ENCODE measurements at regions not wholly inside any gene's neighbourhood (a gene's known extent, or its start where the extent isn't known, plus 50 kb on each side); places are given as distances from the start of the nearest gene placed in this dataset.

DNA sequence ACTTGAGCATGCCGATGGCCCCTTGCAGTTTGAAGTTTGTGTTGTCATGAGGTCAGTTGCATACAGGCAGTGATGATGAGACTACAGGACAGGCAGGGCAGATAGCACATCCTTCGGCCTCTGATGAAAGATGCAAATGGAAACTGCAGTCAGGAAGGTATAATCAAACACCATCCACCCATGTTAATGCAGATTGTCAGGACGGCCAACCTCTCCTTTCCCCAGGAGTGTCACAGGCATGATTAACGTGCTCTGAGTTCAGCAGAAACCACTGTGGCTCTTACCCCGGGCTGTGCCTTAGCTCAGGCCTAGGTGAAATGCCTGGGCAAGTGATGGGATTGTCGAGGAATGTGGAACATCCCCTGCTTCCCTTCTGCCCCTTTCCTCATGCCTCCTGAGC, 893.5 kb upstream of the RBFOX1 start:
- Histone ChIP-seq H3K27me3 (ENCODE audit: low read depth, low read length) (no peaks in the 10 kb centered on the region), H3K27ac (ENCODE audit: low read length) (no peak overlapping the region), H2AFZ (ENCODE audit: low read depth, low read length) (no peak overlapping the region), H3K4me1 (ENCODE audit: low read length) (no peaks in the 10 kb centered on the region), H3K36me3 (replicated peaks; ENCODE audit: low read depth, low read length) (no peaks in the 10 kb centered on the region), H3K4me3 (ENCODE audit: low read length) (no peak overlapping the region), H3K9ac (ENCODE audit: low read length) (no peak overlapping the region), H3K79me2 (ENCODE audit: low read length) (no peaks in the 10 kb centered on the region), H4K20me1 (ENCODE audit: insufficient read depth, low read length) (no peaks in the 10 kb centered on the region), H3K9me3 (ENCODE audit: insufficient read depth, low read length) (no peaks in the 10 kb centered on the region), H3K4me2 (ENCODE audit: low read length) (no peak overlapping the region)
- TF ChIP-seq, protein P1, sequence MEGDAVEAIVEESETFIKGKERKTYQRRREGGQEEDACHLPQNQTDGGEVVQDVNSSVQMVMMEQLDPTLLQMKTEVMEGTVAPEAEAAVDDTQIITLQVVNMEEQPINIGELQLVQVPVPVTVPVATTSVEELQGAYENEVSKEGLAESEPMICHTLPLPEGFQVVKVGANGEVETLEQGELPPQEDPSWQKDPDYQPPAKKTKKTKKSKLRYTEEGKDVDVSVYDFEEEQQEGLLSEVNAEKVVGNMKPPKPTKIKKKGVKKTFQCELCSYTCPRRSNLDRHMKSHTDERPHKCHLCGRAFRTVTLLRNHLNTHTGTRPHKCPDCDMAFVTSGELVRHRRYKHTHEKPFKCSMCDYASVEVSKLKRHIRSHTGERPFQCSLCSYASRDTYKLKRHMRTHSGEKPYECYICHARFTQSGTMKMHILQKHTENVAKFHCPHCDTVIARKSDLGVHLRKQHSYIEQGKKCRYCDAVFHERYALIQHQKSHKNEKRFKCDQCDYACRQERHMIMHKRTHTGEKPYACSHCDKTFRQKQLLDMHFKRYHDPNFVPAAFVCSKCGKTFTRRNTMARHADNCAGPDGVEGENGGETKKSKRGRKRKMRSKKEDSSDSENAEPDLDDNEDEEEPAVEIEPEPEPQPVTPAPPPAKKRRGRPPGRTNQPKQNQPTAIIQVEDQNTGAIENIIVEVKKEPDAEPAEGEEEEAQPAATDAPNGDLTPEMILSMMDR (IDR thresholded peaks at IDR 0.05; ENCODE audit: low read depth, low read length) = no peak
- no peak for TF ChIP-seq EZH2phosphoT487 (IDR thresholded peaks at IDR 0.05; ENCODE audit: low read depth)

DNA sequence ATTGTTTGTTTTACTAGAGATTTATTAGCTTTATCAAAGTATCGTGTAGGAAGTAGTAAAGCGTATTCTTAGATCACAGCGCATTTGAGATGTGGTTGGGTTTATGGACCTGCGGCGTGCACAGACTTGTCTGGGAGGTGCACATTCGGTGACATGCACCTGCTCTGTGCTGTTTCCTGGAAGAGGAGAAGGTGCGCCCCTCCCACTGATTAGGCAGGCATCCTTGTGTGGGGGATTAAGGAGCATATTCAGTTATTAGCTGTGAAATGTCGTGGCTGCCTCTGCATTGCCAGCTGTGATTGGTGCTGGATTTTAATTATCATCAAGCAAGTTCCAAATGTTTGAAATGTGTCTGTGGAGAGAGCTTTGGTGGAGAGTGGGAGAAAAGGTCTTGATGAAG, 903.8 kb upstream of the RBFOX1 start:
- Histone ChIP-seq H3K27me3 (ENCODE audit: low read depth, low read length) (no peaks in the 10 kb centered on the region), H3K4me3 (ENCODE audit: low read length) (no peak overlapping the region), H3K36me3 (replicated peaks; ENCODE audit: low read depth, low read length) (no peaks in the 10 kb centered on the region), H3K4me1 (ENCODE audit: low read length) (no peaks in the 10 kb centered on the region), H3K4me2 (ENCODE audit: low read length) (no peak overlapping the region), H3K9ac (ENCODE audit: low read length) (no peak overlapping the region), H2AFZ (ENCODE audit: low read depth, low read length) (no peak overlapping the region), H3K9me3 (ENCODE audit: insufficient read depth, low read length) (no peaks in the 10 kb centered on the region), H4K20me1 (ENCODE audit: insufficient read depth, low read length) (no peaks in the 10 kb centered on the region), H3K79me2 (ENCODE audit: low read length) (no peaks in the 10 kb centered on the region), H3K27ac (ENCODE audit: low read length) (no peak overlapping the region)
- TF ChIP-seq, protein P1 (IDR thresholded peaks at IDR 0.05; ENCODE audit: low read depth, low read length) = no peak
- no peak for TF ChIP-seq EZH2phosphoT487 (IDR thresholded peaks at IDR 0.05; ENCODE audit: low read depth)

DNA sequence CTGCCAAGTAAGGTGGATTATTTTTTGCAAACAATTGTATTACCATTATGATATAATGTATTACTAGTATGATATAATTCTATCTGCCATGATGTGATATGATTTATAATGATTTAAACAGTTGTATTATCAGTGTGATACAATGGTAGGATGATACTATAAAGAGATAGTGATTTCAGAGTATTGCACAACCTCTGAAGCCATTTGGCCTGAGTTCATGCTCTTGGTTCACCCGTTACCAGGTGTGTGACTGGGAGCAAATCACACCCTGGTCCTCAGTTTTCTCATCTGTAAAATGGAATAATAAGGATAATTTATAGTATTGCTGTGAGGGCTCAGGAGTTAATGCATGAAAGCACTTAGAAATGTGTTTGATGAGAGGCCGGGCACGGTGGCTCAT, 905.0 kb upstream of the RBFOX1 start:
- Histone ChIP-seq H3K9me3 (ENCODE audit: insufficient read depth, low read length) (no peaks in the 10 kb centered on the region), H3K27me3 (ENCODE audit: low read depth, low read length) (no peaks in the 10 kb centered on the region), H3K27ac (ENCODE audit: low read length) (no peak overlapping the region), H3K4me2 (ENCODE audit: low read length) (no peak overlapping the region), H2AFZ (ENCODE audit: low read depth, low read length) (no peak overlapping the region), H4K20me1 (ENCODE audit: insufficient read depth, low read length) (no peaks in the 10 kb centered on the region), H3K36me3 (replicated peaks; ENCODE audit: low read depth, low read length) (no peaks in the 10 kb centered on the region), H3K4me3 (ENCODE audit: low read length) (no peak overlapping the region), H3K79me2 (ENCODE audit: low read length) (no peaks in the 10 kb centered on the region), H3K9ac (ENCODE audit: low read length) (no peak overlapping the region), H3K4me1 (ENCODE audit: low read length) (no peaks in the 10 kb centered on the region)
- TF ChIP-seq, protein P1 (IDR thresholded peaks at IDR 0.05; ENCODE audit: low read depth, low read length) = no peak
- no peak for TF ChIP-seq EZH2phosphoT487 (IDR thresholded peaks at IDR 0.05; ENCODE audit: low read depth)

DNA sequence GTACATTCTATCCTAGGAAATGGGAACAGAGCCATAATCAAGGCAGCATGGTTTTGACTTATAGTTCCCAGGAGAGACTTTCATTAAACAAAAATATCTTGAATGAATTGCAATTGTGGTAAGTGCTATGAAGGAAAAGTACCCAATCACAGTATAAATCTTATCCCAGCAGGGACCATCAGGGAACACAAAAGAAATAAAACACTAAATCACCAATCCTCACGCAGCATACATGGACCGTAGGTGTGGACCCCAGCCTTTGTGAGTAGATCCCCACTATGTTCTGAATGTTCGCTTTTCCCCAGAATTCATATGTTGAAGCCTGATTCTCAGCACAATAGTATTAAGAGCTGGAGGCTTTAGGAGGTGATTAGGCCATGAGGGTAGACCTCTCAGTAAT, 925.0 kb upstream of the RBFOX1 start:
- Histone ChIP-seq H3K4me1 (ENCODE audit: low read length) (no peaks in the 10 kb centered on the region), H3K79me2 (ENCODE audit: low read length) (no peaks in the 10 kb centered on the region), H3K36me3 (replicated peaks; ENCODE audit: low read depth, low read length) (no peaks in the 10 kb centered on the region), H4K20me1 (ENCODE audit: insufficient read depth, low read length) (no peaks in the 10 kb centered on the region), H3K27me3 (ENCODE audit: low read depth, low read length) (no peaks in the 10 kb centered on the region), H3K9ac (ENCODE audit: low read length) (no peak overlapping the region), H3K9me3 (ENCODE audit: insufficient read depth, low read length) (no peaks in the 10 kb centered on the region), H3K27ac (ENCODE audit: low read length) (no peak overlapping the region), H3K4me2 (ENCODE audit: low read length) (no peak overlapping the region), H3K4me3 (ENCODE audit: low read length) (no peak overlapping the region), H2AFZ (ENCODE audit: low read depth, low read length) (no peak overlapping the region)
- no peak for TF ChIP-seq EZH2phosphoT487 (IDR thresholded peaks at IDR 0.05; ENCODE audit: low read depth)
- TF ChIP-seq, protein P1 (IDR thresholded peaks at IDR 0.05; ENCODE audit: low read depth, low read length) = no peak
